Dermis blood vessel endothelial cell (primary cell): ENCODE measurements at regions not wholly inside any gene's neighbourhood (a gene's known extent, or its start where the extent isn't known, plus 50 kb on each side); places are given as distances from the start of the nearest gene placed in this dataset.

Source experiments
- DNase-seq: peaks from one replicate; pipeline ENCODE4 v3.0.0; 2010

GRCh38 chr18:6537475-6537874 lies 122.8 kb upstream of the L3MBTL4 start:
- no peak for DNase-seq

- peak; percentile 2 for DNase-seq
Measured at GRCh38 chr18:6541131-6541679, 126.5 kb upstream of the L3MBTL4 start.

DNA sequence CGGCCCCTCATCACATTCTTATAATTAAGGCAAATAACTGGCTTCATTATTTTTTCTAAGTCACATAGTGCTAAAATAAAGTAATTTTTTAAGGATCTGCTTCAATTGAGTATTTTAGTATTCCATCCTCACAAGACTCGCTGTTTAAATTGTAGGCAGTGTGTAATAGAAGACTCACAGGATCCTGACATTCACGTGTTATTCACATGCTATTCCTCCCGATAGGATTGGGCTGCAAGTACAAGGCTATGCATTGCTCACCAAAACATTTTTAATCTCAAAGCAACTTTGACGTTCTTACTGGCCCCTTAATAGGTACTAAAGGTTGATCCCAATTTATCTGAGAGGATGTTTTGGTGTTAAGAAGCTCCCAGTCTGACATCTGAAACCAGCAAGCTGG lies 127.6 kb upstream of the L3MBTL4 start:
- DNase-seq = no peak

- DNase-seq = peak; percentile 53
Measured at GRCh38 chr18:6543330-6543908, 128.7 kb upstream of the L3MBTL4 start.

DNA sequence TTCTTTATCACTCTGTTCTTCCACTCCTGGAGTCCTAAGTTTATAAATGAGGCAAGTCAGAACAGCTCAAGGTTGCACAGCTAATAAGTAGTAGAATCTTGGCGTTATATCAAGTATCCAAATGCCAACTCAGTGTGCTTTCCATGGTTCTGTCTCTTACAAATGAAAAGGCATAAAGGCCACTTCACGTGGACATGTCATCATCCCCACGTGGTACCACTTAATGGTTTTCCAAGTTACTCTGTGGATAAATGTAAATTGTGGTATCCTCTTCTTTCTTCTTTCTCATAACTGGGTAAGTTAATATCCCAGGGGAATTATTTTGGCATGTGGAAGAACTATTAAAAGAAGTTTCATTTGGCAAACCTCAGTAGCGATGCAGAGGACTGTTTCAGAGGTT lies 131.5 kb upstream of the L3MBTL4 start:
- no peak for DNase-seq

GRCh38 chr18:6547476-6547875 lies 132.8 kb upstream of the L3MBTL4 start:
- no peak for DNase-seq

DNA sequence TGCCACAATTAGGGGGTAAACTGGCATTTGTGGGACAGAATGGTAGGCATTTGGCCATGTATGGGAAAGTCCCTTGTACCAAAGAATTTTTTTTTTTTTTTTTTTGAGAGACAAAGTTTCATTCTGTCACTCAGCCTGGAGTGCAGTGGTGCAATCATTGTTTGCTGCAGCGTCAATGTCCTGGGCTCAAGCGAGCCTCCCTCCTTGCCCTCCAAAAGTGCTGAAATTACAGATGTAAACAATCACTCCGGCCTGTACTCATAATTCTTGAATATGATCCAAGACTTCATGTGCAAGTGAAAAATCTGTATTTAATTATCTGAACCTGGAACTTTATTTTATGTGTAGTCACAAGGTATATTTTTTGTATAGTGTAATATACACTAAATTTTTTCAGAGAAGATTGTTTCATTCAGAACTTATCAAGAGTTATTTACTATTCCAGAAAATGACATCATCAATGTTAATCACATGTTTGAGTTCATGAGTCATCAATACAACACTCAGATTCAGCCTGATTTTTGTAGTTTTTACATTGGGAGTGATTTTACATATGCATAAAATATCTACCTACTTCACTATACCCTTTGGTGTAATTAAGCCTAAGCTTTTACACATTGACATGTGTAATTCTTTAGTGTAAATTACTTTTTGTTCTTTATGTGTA lies 138.7 kb upstream of the L3MBTL4 start:
- no peak for DNase-seq

- no peak for DNase-seq
Measured at GRCh38 chr18:6557057-6557769, 142.5 kb upstream of the L3MBTL4 start.

DNA sequence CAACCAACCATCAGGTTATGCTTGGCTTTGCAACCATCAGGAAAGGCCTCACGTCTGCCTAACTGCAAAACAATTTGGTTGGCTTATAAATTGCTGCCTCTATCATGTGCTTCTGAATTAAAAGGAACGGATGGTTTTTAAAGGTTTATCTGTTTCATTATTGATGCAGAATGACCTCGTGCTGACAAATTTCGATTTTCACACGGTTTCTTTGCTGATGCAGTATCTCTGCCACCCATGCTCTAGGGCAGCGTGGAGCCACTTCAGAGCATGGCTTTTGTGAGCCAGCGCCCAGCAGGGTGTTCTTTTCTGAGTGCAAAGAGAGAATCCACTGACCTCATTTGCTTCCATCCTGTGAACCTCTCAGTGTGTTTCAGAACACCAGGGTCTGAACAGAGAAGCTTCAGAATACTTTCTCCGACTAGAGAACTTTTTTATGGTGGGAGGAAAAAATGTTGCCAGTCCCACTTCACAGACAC lies 143.1 kb upstream of the L3MBTL4 start:
- no peak for DNase-seq

- DNase-seq = no peak
Measured at GRCh38 chr18:6558446-6559156, 143.9 kb upstream of the L3MBTL4 start.

GRCh38 chr18:6559296-6559695 lies 144.6 kb upstream of the L3MBTL4 start:
- DNase-seq = no peak

- DNase-seq = no peak
Measured at GRCh38 chr18:6561016-6561415, 146.3 kb upstream of the L3MBTL4 start.

- no peak for DNase-seq
Measured at GRCh38 chr18:6561420-6561861, 146.7 kb upstream of the L3MBTL4 start.

GRCh38 chr18:6561862-6562291 lies 147.2 kb upstream of the L3MBTL4 start:
- DNase-seq = no peak

DNA sequence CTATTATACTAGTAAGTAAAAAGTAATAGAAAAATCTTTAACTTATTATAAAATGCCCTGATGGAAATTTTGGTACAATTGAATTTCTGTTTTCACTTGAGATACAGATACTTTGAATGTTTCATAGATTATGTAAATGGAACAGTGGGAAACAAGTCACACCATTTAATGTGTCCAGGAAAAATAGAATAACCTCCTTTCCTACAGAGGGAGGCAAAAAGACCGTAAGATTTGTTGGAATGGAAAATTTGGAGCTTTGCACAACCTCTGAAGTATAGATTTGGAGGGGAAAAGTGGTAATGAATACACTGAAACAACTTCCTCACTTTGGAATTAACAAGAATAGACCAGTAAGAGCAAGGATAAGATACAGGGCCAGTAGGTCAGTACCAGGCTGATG lies 149.2 kb upstream of the L3MBTL4 start:
- DNase-seq = no peak

DNA sequence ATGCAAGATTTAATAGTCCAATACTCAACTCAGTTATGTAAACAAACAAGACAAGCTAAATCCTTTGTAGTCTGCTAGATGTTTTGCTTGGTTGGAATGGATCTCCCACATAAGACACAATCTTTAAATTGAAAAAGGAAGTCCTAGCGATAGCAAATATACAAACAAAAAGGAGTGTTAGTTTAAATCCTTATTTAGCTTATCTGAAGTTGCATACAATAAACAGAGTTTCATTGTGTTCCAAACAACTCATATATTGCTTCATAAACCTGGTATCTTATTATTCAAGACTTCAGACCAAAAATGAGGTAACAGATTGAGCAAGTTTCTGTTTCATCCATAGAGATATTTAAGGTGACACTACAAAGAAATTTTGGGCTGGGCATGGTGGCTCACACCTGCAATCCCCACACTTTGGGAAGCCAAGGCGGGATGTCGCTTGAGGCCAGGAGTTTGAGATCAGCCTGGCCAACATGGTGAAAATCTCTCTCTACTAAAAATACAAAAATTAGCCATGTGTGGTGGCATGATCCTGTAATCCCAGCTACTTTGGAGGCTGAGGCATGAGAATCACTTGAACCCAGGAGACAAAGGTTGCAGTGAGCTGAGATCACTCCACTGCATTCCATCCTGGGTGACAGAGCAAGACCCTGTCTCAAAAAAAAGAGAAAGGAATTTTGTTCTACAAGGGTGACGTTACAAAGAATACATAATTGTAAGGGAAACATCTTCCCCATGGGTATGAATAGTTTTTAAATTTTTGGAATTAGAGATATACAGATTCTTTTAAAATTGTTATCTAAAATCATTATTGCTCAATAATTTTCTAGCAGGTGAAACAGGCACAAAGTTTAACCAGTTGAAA lies 150.5 kb upstream of the L3MBTL4 start:
- no peak for DNase-seq

GRCh38 chr18:6565815-6566081 lies 151.0 kb upstream of the L3MBTL4 start:
- DNase-seq = no peak

- no peak for DNase-seq
Measured at GRCh38 chr18:6566338-6566911, 151.7 kb upstream of the L3MBTL4 start.

GRCh38 chr18:6569813-6570212 lies 155.1 kb upstream of the L3MBTL4 start:
- DNase-seq = no peak

- no peak for DNase-seq
Measured at GRCh38 chr18:6570581-6571238, 156.0 kb upstream of the L3MBTL4 start.

DNA sequence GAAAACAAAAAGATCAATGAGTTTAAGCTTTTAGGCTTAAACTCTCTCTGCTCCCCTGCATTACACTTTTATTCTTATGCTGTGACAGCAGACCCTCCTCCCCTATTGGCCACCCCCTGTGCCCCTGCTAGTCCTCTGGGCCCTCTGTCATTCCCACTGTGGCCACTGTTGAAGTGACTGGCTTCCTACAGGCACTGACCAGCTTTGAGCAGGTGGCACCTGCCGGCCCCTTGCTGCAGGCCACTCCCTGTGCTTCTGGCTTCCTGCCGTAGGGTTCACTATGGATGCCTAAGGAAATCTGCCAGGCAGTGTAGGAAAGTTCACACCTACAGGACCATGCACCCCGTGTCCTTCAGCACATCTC lies 156.5 kb upstream of the L3MBTL4 start:
- no peak for DNase-seq
